Umbilical cord (tissue), 1 donor: ENCODE measurements at regions not wholly inside any gene's neighbourhood (a gene's known extent, or its start where the extent isn't known, plus 50 kb on each side); places are given as distances from the start of the nearest gene placed in this dataset.
"Not testable (repeated sequence)": the region's sequence is repeated elsewhere in the genome, so short reads cannot be mapped to it uniquely, and the experiment has no call there.

ENCODE experiments used
- DNase-seq: peaks from one replicate; pipeline ENCODE4 v3.0.0-alpha.2; 2015; ENCODE audit warnings: low spot score

- not testable (repeated sequence) for DNase-seq
Measured at GRCh38 chr16:29237495-29237894, 169.0 kb downstream of the NPIPB11 start.

- DNase-seq: not testable (repeated sequence)
Measured at GRCh38 chr16:29237023-29237422, 169.5 kb downstream of the NPIPB11 start.

- not testable (repeated sequence) for DNase-seq
Measured at GRCh38 chr16:29235836-29236370, 170.6 kb downstream of the NPIPB11 start.

GRCh38 chr16:29234536-29235275 is 171.8 kb downstream of the NPIPB11 start:
- DNase-seq: not testable (repeated sequence)

- DNase-seq: not testable (repeated sequence)
Measured at GRCh38 chr16:29233705-29234404, 172.7 kb downstream of the NPIPB11 start.

GRCh38 chr16:29232811-29233704 is 173.5 kb downstream of the NPIPB11 start:
- DNase-seq: no peak

GRCh38 chr16:29232160-29232705 is 174.3 kb downstream of the NPIPB11 start:
- DNase-seq: not testable (repeated sequence)

GRCh38 chr16:29231244-29231643 is 175.3 kb downstream of the NPIPB11 start:
- DNase-seq: no peak

GRCh38 chr16:29230671-29231096 is 175.8 kb downstream of the NPIPB11 start:
- peak; percentile 46 for DNase-seq

GRCh38 chr16:29230006-29230668 is 176.4 kb downstream of the NPIPB11 start:
- not testable (repeated sequence) for DNase-seq

- DNase-seq: not testable (repeated sequence)
Measured at GRCh38 chr16:29229616-29230005, 176.9 kb downstream of the NPIPB11 start.

- not testable (repeated sequence) for DNase-seq
Measured at GRCh38 chr16:29228664-29229611, 177.6 kb downstream of the NPIPB11 start.

- peak; percentile 19 for DNase-seq
Measured at GRCh38 chr16:29227751-29228663, 178.5 kb downstream of the NPIPB11 start.

GRCh38 chr16:29226782-29227181 is 179.7 kb downstream of the NPIPB11 start:
- DNase-seq: no peak

GRCh38 chr16:29224675-29225074 is 181.8 kb downstream of the NPIPB11 start:
- DNase-seq: not testable (repeated sequence)

- DNase-seq: not testable (repeated sequence)
Measured at GRCh38 chr16:29222615-29223014, 183.9 kb downstream of the NPIPB11 start.

GRCh38 chr16:29222008-29222407 is 184.5 kb downstream of the NPIPB11 start:
- DNase-seq: not testable (repeated sequence)

- peak; percentile 75 for DNase-seq
Measured at GRCh38 chr16:29221281-29221955, 185.1 kb downstream of the NPIPB11 start.
